DOHH2 (cell line): ENCODE measurements at regions not wholly inside any gene's neighbourhood (a gene's known extent, or its start where the extent isn't known, plus 50 kb on each side); places are given as distances from the start of the nearest gene placed in this dataset.

Source experiments
- H3F3A ChIP-seq: fragments of 200-600 bp; sonication (generic), shearing (Covaris generic); 2 replicates; pipeline ENCODE4 v1.6.0; 2016; ENCODE audit warnings: antibody characterized with exemption, mild to moderate bottlenecking; ENCODE audit not compliant: control insufficient read depth, insufficient read depth
- H3K27ac ChIP-seq: fragments of 200-600 bp; sonication (generic); 2 replicates; pipeline ENCODE4 v1.5.1; 2014; ENCODE audit warnings: low read depth, mild to moderate bottlenecking, low read length, moderate library complexity
- H3K27me3 ChIP-seq: fragments of 200-600 bp; sonication (generic); 2 replicates; pipeline ENCODE4 v1.6.1; 2014; ENCODE audit warnings: mild to moderate bottlenecking, low read length, mixed read lengths; ENCODE audit not compliant: control insufficient read depth
- H3K36me3 ChIP-seq: fragments of 200-600 bp; sonication (generic); 2 replicates; pipeline ENCODE4 v1.6.1; 2014; ENCODE audit warnings: mild to moderate bottlenecking, low read length, moderate library complexity, mixed read lengths; ENCODE audit not compliant: control insufficient read depth
- H3K4me1 ChIP-seq: fragments of 200-600 bp; sonication (generic); 2 replicates; pipeline ENCODE4 v1.6.1; 2014; ENCODE audit warnings: mild to moderate bottlenecking, low read length, mixed read lengths; ENCODE audit not compliant: control insufficient read depth
- H3K4me2 ChIP-seq: fragments of 200-600 bp; sonication (generic); 2 replicates; pipeline ENCODE4 v1.6.0; 2014; ENCODE audit warnings: mild to moderate bottlenecking, low read length, moderate library complexity
- H3K4me3 ChIP-seq: fragments of 200-600 bp; sonication (generic); 2 replicates; pipeline ENCODE4 v1.5.1; 2014; ENCODE audit warnings: mild to moderate bottlenecking, low read length, mixed read lengths
- H3K79me2 ChIP-seq: fragments of 200-600 bp; sonication (generic); 2 replicates; pipeline ENCODE4 v1.6.1; 2014; ENCODE audit warnings: mild to moderate bottlenecking, low read length, mixed read lengths; ENCODE audit not compliant: control insufficient read depth
- H3K9me2 ChIP-seq: fragments of 200-600 bp; sonication (generic); replicated peaks from 2 replicates; pipeline ENCODE4 v1.6.1; 2014; ENCODE audit warnings: mild to moderate bottlenecking, low read length, mixed read lengths; ENCODE audit not compliant: control insufficient read depth
- H3K9me3 ChIP-seq: fragments of 200-600 bp; sonication (generic); 2 replicates; pipeline ENCODE4 v1.6.1; 2014; ENCODE audit warnings: antibody characterized with exemption, low read length, mixed read lengths; ENCODE audit not compliant: control insufficient read depth, insufficient read depth
- H4K20me1 ChIP-seq: fragments of 200-600 bp; sonication (generic); 2 replicates; pipeline ENCODE4 v1.6.0; 2014; ENCODE audit warnings: low read depth, mild to moderate bottlenecking, antibody characterized with exemption, low read length, moderate library complexity; ENCODE audit not compliant: control insufficient read depth, insufficient read depth
- CTCF ChIP-seq: fragments of 200-600 bp; sonication (generic); IDR thresholded peaks from one replicate; pipeline ENCODE4 v1.5.1; 2014; ENCODE audit warnings: antibody characterized with exemption, mild to moderate bottlenecking, low read depth, low read length; ENCODE audit not compliant: poor library complexity, severe bottlenecking
- EZH2phosphoT487 ChIP-seq: fragments of 200-600 bp; sonication (generic); IDR thresholded peaks from 2 replicates; pipeline ENCODE4 v1.6.1; 2017; ENCODE audit warnings: borderline replicate concordance, mild to moderate bottlenecking, antibody characterized with exemption, low read length, moderate library complexity, mixed read lengths

- Histone ChIP-seq H3K79me2 (no peaks in the 10 kb centered on the region), H3K4me2 (no peak overlapping the region), H3K4me3 (no peak overlapping the region), H3F3A (no peaks in the 10 kb centered on the region), H3K27ac (no peak overlapping the region), H4K20me1 (no peaks in the 10 kb centered on the region), H3K9me2 (no peaks in the 10 kb centered on the region), H3K27me3 (0 out of 2 replicates have a peak, but pooled peaks cover 2% of the 10 kb centered on the region), H3K4me1 (no peaks in the 10 kb centered on the region), H3K36me3 (no peaks in the 10 kb centered on the region), H3K9me3 (no peaks in the 10 kb centered on the region)
- TF ChIP-seq CTCF (peak; percentile 19), EZH2phosphoT487 (no peak)
Observed at GRCh38 chr12:85448548-85449139, 168.6 kb downstream of the ALX1 start.

- Histone ChIP-seq H3K36me3 (no peaks in the 10 kb centered on the region), H4K20me1 (no peaks in the 10 kb centered on the region), H3K4me2 (no peak overlapping the region), H3K27me3 (no peaks in the 10 kb centered on the region), H3F3A (no peaks in the 10 kb centered on the region), H3K4me1 (no peaks in the 10 kb centered on the region), H3K9me2 (no peaks in the 10 kb centered on the region), H3K4me3 (no peak overlapping the region), H3K27ac (no peak overlapping the region), H3K9me3 (no peaks in the 10 kb centered on the region), H3K79me2 (no peaks in the 10 kb centered on the region)
- TF ChIP-seq CTCF = no peak
- TF ChIP-seq EZH2phosphoT487 = no peak
Observed at GRCh38 chr12:85457016-85457415, 177.0 kb downstream of the ALX1 start.

GRCh38 chr12:85461127-85461526 is 181.1 kb downstream of the ALX1 start:
- H3K4me1 ChIP-seq = peaks cover 17% of the 10 kb centered on the region
- no peaks in the 10 kb centered on the region for H4K20me1 ChIP-seq
- H3K4me2 ChIP-seq = no peak overlapping the region
- no peaks in the 10 kb centered on the region for H3F3A ChIP-seq
- no peaks in the 10 kb centered on the region for H3K9me2 ChIP-seq
- H3K27me3 ChIP-seq = no peaks in the 10 kb centered on the region
- H3K4me3 ChIP-seq = no peak overlapping the region
- H3K9me3 ChIP-seq = no peaks in the 10 kb centered on the region
- no peak overlapping the region for H3K27ac ChIP-seq
- no peaks in the 10 kb centered on the region for H3K36me3 ChIP-seq
- TF ChIP-seq EZH2phosphoT487 (no peak), CTCF (no peak)
- H3K79me2 ChIP-seq = no peaks in the 10 kb centered on the region
